Left ventricle myocardium inferior (tissue), 1 donor: ENCODE measurements at regions not wholly inside any gene's neighbourhood (a gene's known extent, or its start where the extent isn't known, plus 50 kb on each side); places are given as distances from the start of the nearest gene placed in this dataset.
A peak's percentile ranks its signal among the peaks of the same experiment; 100 is the strongest.

Experiments
- DNase-seq: peaks from one replicate; pipeline ENCODE4 v3.0.0-alpha.2; 2020
- H3K27ac ChIP-seq: fragments of 200-600 bp; replicated peaks from 2 replicates; pipeline ENCODE4 v1.8.0; 2021
- H3K27me3 ChIP-seq: fragments of 200-600 bp; 2 replicates; pipeline ENCODE4 v1.8.0; 2021; ENCODE audit warnings: low read depth
- H3K36me3 ChIP-seq: fragments of 200-600 bp; 2 replicates; pipeline ENCODE4 v1.8.0; 2021
- H3K4me1 ChIP-seq: fragments of 200-600 bp; 2 replicates; pipeline ENCODE4 v1.8.0; 2021
- H3K4me3 ChIP-seq: fragments of 200-600 bp; 2 replicates; pipeline ENCODE4 v1.8.0; 2021; ENCODE audit warnings: mild to moderate bottlenecking, moderate library complexity
- H3K9me3 ChIP-seq: fragments of 200-600 bp; replicated peaks from 2 replicates; pipeline ENCODE4 v1.8.0; 2021
- intact Hi-C: fragments of 100-400 bp; cut with micrococcal nuclease; formaldehyde crosslinking; loops from one replicate; pipeline ENCODE4 v1.11.0; 2022
- TF ChIP-seq, protein P1 (sequence below): fragments of 200-600 bp; IDR thresholded peaks from 2 replicates; pipeline ENCODE4 v1.8.0; 2021; ENCODE audit warnings: antibody characterized with exemption, mild to moderate bottlenecking, borderline replicate concordance
- donor health status: DM: no; HTN: yes; CAD: no; lungs with severe emphysema.

DNA sequence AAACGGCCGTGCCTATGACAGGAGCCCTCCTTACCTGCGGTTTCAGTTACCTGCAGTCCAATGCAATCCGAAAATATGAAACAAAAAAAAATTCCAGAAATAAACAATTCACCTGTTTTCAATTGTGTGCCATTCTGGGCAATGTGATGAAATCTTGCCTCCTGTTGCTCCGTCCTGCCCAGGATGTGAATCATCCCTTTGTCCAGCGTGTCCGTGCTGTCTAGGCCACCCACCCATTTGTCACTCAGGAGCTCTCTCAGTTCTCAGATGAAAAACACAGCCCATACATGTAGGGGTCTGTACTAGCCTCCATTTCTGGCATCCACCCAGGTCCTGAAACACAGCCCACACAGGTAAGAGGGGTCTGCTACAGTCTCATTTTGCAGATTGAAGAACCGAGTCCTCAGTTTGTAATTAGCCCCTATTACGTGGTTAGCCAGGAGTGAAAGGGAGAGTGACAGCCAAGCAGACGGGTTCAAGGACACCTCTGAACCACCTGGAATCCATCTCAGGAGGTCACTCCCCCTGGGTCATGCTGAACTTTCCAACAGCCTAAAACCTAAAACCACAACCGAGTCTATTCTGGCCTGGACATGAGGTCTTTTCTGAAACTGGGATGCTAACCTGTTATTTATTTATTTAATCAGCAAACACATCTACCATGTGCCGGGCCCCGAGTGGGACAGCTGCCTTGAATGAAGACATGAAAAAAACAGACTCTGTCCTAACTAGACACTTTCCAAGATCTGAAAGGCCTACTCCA lies 317.2 kb downstream of the SHANK2 start:
- no peak for DNase-seq
- intact Hi-C loops: no loop called here
- Histone ChIP-seq H3K9me3 (peaks cover 25% of the 10 kb centered on the region), H3K27me3 (no peaks in the 10 kb centered on the region), H3K27ac (no peak overlapping the region), H3K36me3 (no peaks in the 10 kb centered on the region), H3K4me1 (peaks cover 6% of the 10 kb centered on the region), H3K4me3 (no peak overlapping the region)
- TF ChIP-seq, protein P1, sequence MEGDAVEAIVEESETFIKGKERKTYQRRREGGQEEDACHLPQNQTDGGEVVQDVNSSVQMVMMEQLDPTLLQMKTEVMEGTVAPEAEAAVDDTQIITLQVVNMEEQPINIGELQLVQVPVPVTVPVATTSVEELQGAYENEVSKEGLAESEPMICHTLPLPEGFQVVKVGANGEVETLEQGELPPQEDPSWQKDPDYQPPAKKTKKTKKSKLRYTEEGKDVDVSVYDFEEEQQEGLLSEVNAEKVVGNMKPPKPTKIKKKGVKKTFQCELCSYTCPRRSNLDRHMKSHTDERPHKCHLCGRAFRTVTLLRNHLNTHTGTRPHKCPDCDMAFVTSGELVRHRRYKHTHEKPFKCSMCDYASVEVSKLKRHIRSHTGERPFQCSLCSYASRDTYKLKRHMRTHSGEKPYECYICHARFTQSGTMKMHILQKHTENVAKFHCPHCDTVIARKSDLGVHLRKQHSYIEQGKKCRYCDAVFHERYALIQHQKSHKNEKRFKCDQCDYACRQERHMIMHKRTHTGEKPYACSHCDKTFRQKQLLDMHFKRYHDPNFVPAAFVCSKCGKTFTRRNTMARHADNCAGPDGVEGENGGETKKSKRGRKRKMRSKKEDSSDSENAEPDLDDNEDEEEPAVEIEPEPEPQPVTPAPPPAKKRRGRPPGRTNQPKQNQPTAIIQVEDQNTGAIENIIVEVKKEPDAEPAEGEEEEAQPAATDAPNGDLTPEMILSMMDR: no peak

DNA sequence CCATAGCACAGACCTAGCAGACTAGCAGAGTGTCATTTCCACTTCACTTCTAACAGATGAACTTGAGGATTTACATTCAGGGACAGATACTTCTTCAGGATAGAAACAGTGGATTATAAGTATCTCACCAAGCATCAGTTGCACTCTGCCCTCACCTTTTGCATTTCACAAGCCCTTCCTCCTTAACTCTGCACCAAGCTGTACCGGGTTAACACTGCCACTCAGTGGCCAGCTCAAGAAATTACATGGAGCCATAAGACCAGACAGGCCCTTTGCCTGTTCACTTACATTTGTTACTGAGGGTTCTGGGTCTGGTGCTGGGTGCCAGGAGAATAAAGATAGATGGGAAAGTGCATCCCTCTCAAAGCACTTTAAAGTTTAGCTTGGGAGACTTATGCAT lies 309.8 kb downstream of the SHANK2 start:
- H3K4me1 ChIP-seq: no peaks in the 10 kb centered on the region
- no peaks in the 10 kb centered on the region for H3K36me3 ChIP-seq
- DNase-seq: no peak
- H3K27ac ChIP-seq: no peak overlapping the region
- H3K4me3 ChIP-seq: no peak overlapping the region
- intact Hi-C loops: no loop called here
- peaks cover 9% of the 10 kb centered on the region for H3K27me3 ChIP-seq
- TF ChIP-seq, protein P1: peak; percentile 14
- peaks cover 62% of the 10 kb centered on the region for H3K9me3 ChIP-seq

DNA sequence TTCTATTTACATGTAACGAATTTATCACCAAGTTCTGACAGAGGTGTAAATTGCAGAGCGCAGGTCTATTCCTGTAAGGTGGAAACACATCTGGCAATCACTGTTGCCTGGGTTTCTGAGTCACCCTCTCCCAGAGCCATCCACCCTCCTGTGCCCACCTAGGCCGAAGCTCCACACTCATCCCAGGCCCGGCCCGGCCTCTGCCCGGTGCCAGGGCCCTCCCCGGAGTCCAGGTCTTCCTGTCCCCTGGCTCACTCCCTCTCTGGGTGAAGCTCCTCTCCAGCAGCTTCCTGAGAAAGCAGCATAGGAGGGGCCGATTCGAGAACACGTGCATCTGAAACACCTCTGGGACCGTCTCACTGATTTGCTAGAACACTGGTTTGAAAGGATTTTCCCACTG lies 308.2 kb downstream of the SHANK2 start:
- Histone ChIP-seq H3K27ac (no peak overlapping the region), H3K36me3 (no peaks in the 10 kb centered on the region), H3K4me1 (no peaks in the 10 kb centered on the region), H3K4me3 (no peak overlapping the region), H3K27me3 (peaks cover 9% of the 10 kb centered on the region), H3K9me3 (peaks cover 53% of the 10 kb centered on the region)
- intact Hi-C loops: no loop called here
- TF ChIP-seq, protein P1: no peak
- no peak for DNase-seq

DNA sequence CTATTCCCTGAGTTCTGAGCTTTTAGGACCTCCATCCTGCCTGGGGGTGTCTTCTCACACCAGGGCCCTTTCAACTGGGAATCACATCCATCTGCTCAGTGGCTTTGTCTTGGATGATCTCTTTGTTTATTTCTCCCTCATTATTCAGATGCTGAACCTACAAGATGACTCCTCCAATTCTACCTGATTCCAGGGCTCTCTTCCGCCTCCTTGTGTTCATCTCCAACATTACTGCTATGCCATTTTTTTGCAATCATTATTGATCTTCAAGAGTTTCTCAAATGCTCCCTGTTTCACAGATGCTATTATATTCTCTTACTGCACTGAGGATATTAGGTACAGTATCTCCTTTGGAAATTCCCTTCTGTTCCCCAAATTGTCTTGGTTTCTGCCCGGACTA lies 307.7 kb downstream of the SHANK2 start:
- peaks cover 9% of the 10 kb centered on the region for H3K27me3 ChIP-seq
- intact Hi-C loops: no loop called here
- TF ChIP-seq, protein P1: no peak
- H3K36me3 ChIP-seq: no peaks in the 10 kb centered on the region
- DNase-seq: no peak
- H3K4me3 ChIP-seq: no peak overlapping the region
- H3K27ac ChIP-seq: no peak overlapping the region
- H3K4me1 ChIP-seq: no peaks in the 10 kb centered on the region
- peaks cover 48% of the 10 kb centered on the region for H3K9me3 ChIP-seq

- DNase-seq: no peak
- Histone ChIP-seq H3K4me3 (no peak overlapping the region), H3K9me3 (peaks cover 13% of the 10 kb centered on the region), H3K27ac (no peak overlapping the region), H3K4me1 (no peaks in the 10 kb centered on the region), H3K36me3 (no peaks in the 10 kb centered on the region), H3K27me3 (peaks cover 16% of the 10 kb centered on the region)
- TF ChIP-seq, protein P1: no peak
- intact Hi-C loops: no loop called here
These were observed 304.0 kb downstream of the SHANK2 start for GRCh38 chr11:70948398-70948797.
